ENCODE measurements at regions not wholly inside any gene's neighbourhood (a gene's known extent, or its start where the extent isn't known, plus 50 kb on each side); places are given as distances from the start of the nearest gene placed in this dataset.

DNA sequence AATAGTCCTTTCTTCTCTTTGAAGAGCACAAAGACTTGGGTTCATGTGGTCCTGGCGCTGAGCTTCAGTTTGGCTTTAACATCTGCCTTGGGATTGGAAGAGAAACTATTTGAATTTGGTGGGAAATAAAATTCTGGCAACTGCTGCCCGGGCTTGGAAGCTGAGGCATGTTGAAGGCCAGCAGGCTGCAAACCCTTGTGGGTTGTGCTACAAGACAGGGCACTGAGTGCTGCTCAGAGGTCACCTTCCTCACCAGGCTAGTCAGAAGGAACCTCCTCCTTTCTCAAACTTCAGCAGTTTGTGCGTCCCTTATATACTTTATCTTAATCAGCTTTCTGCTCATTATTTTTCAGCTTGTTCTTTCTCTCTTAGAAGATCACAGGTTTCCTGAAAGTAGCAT is 238.4 kb upstream of the TBX18 start:
- TF ChIP-seq POLR2AphosphoS5 (IDR thresholded peaks at IDR 0.05; ENCODE audit: low read depth, low read length) (no peak), POLR2A (IDR thresholded peaks at IDR 0.05; ENCODE audit: low read depth, low read length) (no peak), TAF1 (IDR thresholded peaks at IDR 0.05; ENCODE audit: borderline replicate concordance, low read depth, low read length) (no peak)

Measured in GM12892 (cell line).